H9 (cell line): ENCODE measurements at regions not wholly inside any gene's neighbourhood (a gene's known extent, or its start where the extent isn't known, plus 50 kb on each side); places are given as distances from the start of the nearest gene placed in this dataset.

Experiments
- DNase-seq: peaks from one replicate; pipeline ENCODE4 v3.0.0-alpha.2; 2017
- H2AFZ ChIP-seq: one replicate; pipeline ENCODE4 v1.6.1; 2013; ENCODE audit warnings: mild to moderate bottlenecking, low read length, control low read depth, moderate library complexity
- H2AK5ac ChIP-seq: 2 replicates; pipeline ENCODE4 v1.6.1; 2013; ENCODE audit warnings: low read length, control low read depth, mixed read lengths; ENCODE audit not compliant: insufficient read length
- H2BK120ac ChIP-seq: one replicate; pipeline ENCODE4 v1.6.1; 2013; ENCODE audit warnings: low read depth, mild to moderate bottlenecking, low read length, control low read depth, inconsistent platforms; ENCODE audit not compliant: poor library complexity, severe bottlenecking
- H2BK12ac ChIP-seq: 2 replicates; pipeline ENCODE4 v1.6.1; 2013; ENCODE audit warnings: low read length, control low read depth, mixed read lengths, low read depth; ENCODE audit not compliant: insufficient read length
- H2BK15ac ChIP-seq: 2 replicates; pipeline ENCODE4 v1.6.1; 2013; ENCODE audit warnings: low read depth, low read length, control low read depth
- H2BK20ac ChIP-seq: one replicate; pipeline ENCODE4 v1.6.1; 2013; ENCODE audit warnings: low read depth, mild to moderate bottlenecking, low read length, control low read depth, inconsistent platforms; ENCODE audit not compliant: poor library complexity, severe bottlenecking
- H2BK5ac ChIP-seq: 2 replicates; pipeline ENCODE4 v1.6.1; 2013; ENCODE audit warnings: low read length, control low read depth, mixed read lengths; ENCODE audit not compliant: insufficient read length
- H3K14ac ChIP-seq: 2 replicates; pipeline ENCODE4 v1.6.1; 2013; ENCODE audit warnings: low read length, control low read depth; ENCODE audit not compliant: insufficient read depth
- H3K18ac ChIP-seq: 2 replicates; pipeline ENCODE4 v1.6.1; 2013; ENCODE audit warnings: low read depth, mild to moderate bottlenecking, mixed read lengths, low read length, control low read depth; ENCODE audit not compliant: insufficient read length
- H3K23ac ChIP-seq: 2 replicates; pipeline ENCODE4 v1.6.1; 2013; ENCODE audit warnings: low read length, control low read depth, mixed read lengths, low read depth; ENCODE audit not compliant: insufficient read length
- H3K23me2 ChIP-seq: 2 replicates; pipeline ENCODE4 v1.6.1; 2013; ENCODE audit warnings: low read depth, mild to moderate bottlenecking, mixed read lengths, low read length, control low read depth; ENCODE audit not compliant: insufficient read length, poor library complexity, severe bottlenecking
- H3K27ac ChIP-seq: 2 replicates; pipeline ENCODE4 v1.5.1; 2013; ENCODE audit warnings: low read length, control low read depth, mixed read lengths, low read depth; ENCODE audit not compliant: insufficient read length
- H3K27me3 ChIP-seq: 2 replicates; pipeline ENCODE4 v1.6.1; 2013; ENCODE audit warnings: low read length, control low read depth, inconsistent platforms; ENCODE audit not compliant: insufficient read depth
- H3K4ac ChIP-seq: 2 replicates; pipeline ENCODE4 v1.6.1; 2013; ENCODE audit warnings: low read depth, mild to moderate bottlenecking, control low read depth, inconsistent platforms, low read length, moderate library complexity
- H3K4me1 ChIP-seq: 2 replicates; pipeline ENCODE4 v1.6.1; 2013; ENCODE audit warnings: low read length, control low read depth, inconsistent platforms; ENCODE audit not compliant: insufficient read depth
- H3K4me2 ChIP-seq: 2 replicates; pipeline ENCODE4 v1.6.1; 2013; ENCODE audit warnings: low read length, control low read depth, mixed read lengths; ENCODE audit not compliant: insufficient read length, insufficient read depth
- H3K56ac ChIP-seq: 2 replicates; pipeline ENCODE4 v1.6.1; 2013; ENCODE audit warnings: low read depth, mild to moderate bottlenecking, mixed read lengths, low read length, control low read depth; ENCODE audit not compliant: insufficient read length
- H3K79me1 ChIP-seq: 2 replicates; pipeline ENCODE4 v1.6.1; 2013; ENCODE audit warnings: low read depth, mild to moderate bottlenecking, moderate library complexity, low read length, control low read depth, inconsistent platforms; ENCODE audit not compliant: insufficient read depth, poor library complexity, severe bottlenecking
- H3K79me2 ChIP-seq: 2 replicates; pipeline ENCODE4 v1.6.1; 2013; ENCODE audit warnings: low read length, control low read depth, inconsistent platforms; ENCODE audit not compliant: insufficient read depth
- H3K9ac ChIP-seq: 2 replicates; pipeline ENCODE4 v1.6.1; 2013; ENCODE audit warnings: low read length, control low read depth, mixed read lengths; ENCODE audit not compliant: insufficient read length; ENCODE audit errors: extremely low read depth
- H3K9me3 ChIP-seq: one replicate; pipeline ENCODE4 v1.6.1; 2013; ENCODE audit warnings: low read depth, low read length, inconsistent platforms; ENCODE audit not compliant: control insufficient read depth
- H3T11ph ChIP-seq: one replicate; pipeline ENCODE4 v1.6.1; 2013; ENCODE audit warnings: mild to moderate bottlenecking, low read length, control low read depth, inconsistent platforms
- H4K20me1 ChIP-seq: one replicate; pipeline ENCODE4 v1.6.1; 2013; ENCODE audit not compliant: control insufficient read depth, insufficient read length, insufficient read depth
- H4K5ac ChIP-seq: 2 replicates; pipeline ENCODE4 v1.6.1; 2013; ENCODE audit warnings: low read depth, mild to moderate bottlenecking, mixed read lengths, low read length, control low read depth; ENCODE audit not compliant: insufficient read length
- H4K8ac ChIP-seq: replicated peaks from 2 replicates; pipeline ENCODE4 v1.6.1; 2013; ENCODE audit warnings: low read length, control low read depth, mixed read lengths, low read depth; ENCODE audit not compliant: insufficient read length
- H4K91ac ChIP-seq: 2 replicates; pipeline ENCODE4 v1.6.1; 2013; ENCODE audit warnings: low read depth, mild to moderate bottlenecking, moderate library complexity, mixed read lengths, low read length, control low read depth; ENCODE audit not compliant: insufficient read length
- H3K27ac Mint-ChIP-seq, 3 experiments: 2 replicates in 2 of 3; 3 replicates in 1 of 3; pipeline ENCODE4 v1.8.0; 2020 to 2021; ENCODE audit warnings: mixed read lengths in 3 of 3, mild to moderate bottlenecking in 1 of 3, moderate library complexity in 1 of 3
- H3K27me3 Mint-ChIP-seq: 2 replicates; pipeline ENCODE4 v1.8.0; 2021; ENCODE audit warnings: low read depth, mild to moderate bottlenecking, moderate library complexity, mixed read lengths
- H3K36me3 Mint-ChIP-seq, 3 experiments: 2 replicates in 2 of 3; 3 replicates in 1 of 3; pipeline ENCODE4 v1.8.0; 2020 to 2021; ENCODE audit warnings: low read depth in 3 of 3, mixed read lengths in 3 of 3; ENCODE audit not compliant: insufficient read depth in 1 of 3
- H3K4me1 Mint-ChIP-seq, 2 experiments: 2 replicates each; pipeline ENCODE4 v1.8.0; 2020; ENCODE audit warnings: mixed read lengths in 2 of 2
- H3K4me3 Mint-ChIP-seq, 2 experiments: 2 replicates in 1 of 2; 3 replicates in 1 of 2; pipeline ENCODE4 v1.8.0; 2020 to 2021; ENCODE audit warnings: mild to moderate bottlenecking in 2 of 2, mixed read lengths in 2 of 2, moderate library complexity in 1 of 2
- H3K9me3 Mint-ChIP-seq, 2 experiments: 2 replicates in 1 of 2; 3 replicates in 1 of 2; pipeline ENCODE4 v1.8.0; 2020; ENCODE audit warnings: mild to moderate bottlenecking in 2 of 2, mixed read lengths in 2 of 2, moderate library complexity in 1 of 2
- WGBS: extraction: QIAGEN DNeasy Blood & Tissue Kit; methylation state at CpG from one replicate; pipeline ENCODE4 v1.1.7; 2013; ENCODE audit warnings: missing lambda C conversion rate, low lambda C conversion rate, mixed read lengths; ENCODE audit not compliant: insufficient read length; ENCODE audit errors: extremely low coverage; 5-methylcytosine and 5-hydroxymethylcytosine counted together
- TF ChIP-seq, protein P1 (sequence below): fragments of 200-600 bp; sonication (generic); conservative IDR thresholded peaks from 3 replicates; pipeline ENCODE4 v1.8.0; 2021; ENCODE audit warnings: antibody characterized with exemption, mild to moderate bottlenecking

DNA sequence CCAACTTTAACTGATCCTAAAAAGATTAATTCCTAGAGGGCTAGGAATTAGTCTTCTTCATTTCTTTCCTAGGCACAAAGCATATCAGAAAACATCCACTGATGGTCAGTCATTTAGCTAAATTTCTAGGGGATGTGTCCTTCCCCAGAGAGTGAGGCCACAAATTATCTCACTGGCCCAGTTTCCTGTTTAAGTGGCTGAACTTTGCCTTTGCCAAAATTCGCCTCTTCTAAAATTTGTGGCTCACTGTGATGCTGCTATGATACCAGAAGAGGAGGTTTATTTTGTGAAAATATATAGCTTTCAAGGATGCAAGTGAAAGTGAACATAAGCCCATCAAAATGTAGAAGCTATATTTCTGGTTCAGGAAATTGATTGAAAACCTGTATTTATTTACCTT is 98.1 kb upstream of the FER start:
- H3K4ac ChIP-seq: no peak overlapping the region
- H2AK5ac ChIP-seq: no peak overlapping the region
- H3K79me2 ChIP-seq: no peaks in the 10 kb centered on the region
- no peaks in the 10 kb centered on the region for H3K4me1 ChIP-seq
- DNase-seq: no peak
- H2BK20ac ChIP-seq: no peak overlapping the region
- H4K5ac ChIP-seq: no peak overlapping the region
- no peak overlapping the region for H2BK15ac ChIP-seq
- H4K8ac ChIP-seq: no peak overlapping the region
- no peak overlapping the region for H4K91ac ChIP-seq
- H2BK12ac ChIP-seq: no peak overlapping the region
- no peaks in the 10 kb centered on the region for H4K20me1 ChIP-seq
- no peaks in the 10 kb centered on the region; the same call in 1 of the 2 replicates for H3K27me3 Mint-ChIP-seq
- H2AFZ ChIP-seq: no peak overlapping the region
- H3K4me1 Mint-ChIP-seq: no peaks in the 10 kb centered on the region
- H3T11ph ChIP-seq: no peak overlapping the region
- no peaks in the 10 kb centered on the region for H3K27me3 ChIP-seq
- peaks cover 9% of the 10 kb centered on the region for H3K9me3 ChIP-seq
- H3K14ac ChIP-seq: no peak overlapping the region
- H2BK5ac ChIP-seq: no peak overlapping the region
- H3K4me2 ChIP-seq: no peak overlapping the region
- H2BK120ac ChIP-seq: no peak overlapping the region
- H3K23me2 ChIP-seq: no peaks in the 10 kb centered on the region
- H3K9me3 Mint-ChIP-seq: peaks cover 19 to 30% of the 10 kb centered on the region in 2 experiments
- no peak overlapping the region for H3K27ac ChIP-seq
- peaks cover 9 to 20% (median 17%) of the 10 kb centered on the region in 3 experiments for H3K36me3 Mint-ChIP-seq
- H3K56ac ChIP-seq: no peak overlapping the region
- TF ChIP-seq, protein P1, sequence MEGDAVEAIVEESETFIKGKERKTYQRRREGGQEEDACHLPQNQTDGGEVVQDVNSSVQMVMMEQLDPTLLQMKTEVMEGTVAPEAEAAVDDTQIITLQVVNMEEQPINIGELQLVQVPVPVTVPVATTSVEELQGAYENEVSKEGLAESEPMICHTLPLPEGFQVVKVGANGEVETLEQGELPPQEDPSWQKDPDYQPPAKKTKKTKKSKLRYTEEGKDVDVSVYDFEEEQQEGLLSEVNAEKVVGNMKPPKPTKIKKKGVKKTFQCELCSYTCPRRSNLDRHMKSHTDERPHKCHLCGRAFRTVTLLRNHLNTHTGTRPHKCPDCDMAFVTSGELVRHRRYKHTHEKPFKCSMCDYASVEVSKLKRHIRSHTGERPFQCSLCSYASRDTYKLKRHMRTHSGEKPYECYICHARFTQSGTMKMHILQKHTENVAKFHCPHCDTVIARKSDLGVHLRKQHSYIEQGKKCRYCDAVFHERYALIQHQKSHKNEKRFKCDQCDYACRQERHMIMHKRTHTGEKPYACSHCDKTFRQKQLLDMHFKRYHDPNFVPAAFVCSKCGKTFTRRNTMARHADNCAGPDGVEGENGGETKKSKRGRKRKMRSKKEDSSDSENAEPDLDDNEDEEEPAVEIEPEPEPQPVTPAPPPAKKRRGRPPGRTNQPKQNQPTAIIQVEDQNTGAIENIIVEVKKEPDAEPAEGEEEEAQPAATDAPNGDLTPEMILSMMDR: no peak
- whole genome bisulfite sequencing: no CpG with 5 or more reads among the region's 1 CpG
- H3K27ac Mint-ChIP-seq: no peak overlapping the region
- H3K9ac ChIP-seq: no peak overlapping the region
- no peaks in the 10 kb centered on the region for H3K79me1 ChIP-seq
- no peak overlapping the region for H3K18ac ChIP-seq
- no peak overlapping the region for H3K23ac ChIP-seq
- no peak overlapping the region for H3K4me3 Mint-ChIP-seq
